ENCODE measurements at regions not wholly inside any gene's neighbourhood (a gene's known extent, or its start where the extent isn't known, plus 50 kb on each side); places are given as distances from the start of the nearest gene placed in this dataset.

- H3K4me3 ChIP-seq (ENCODE audit: control insufficient read depth in 2 of 3, extremely low read depth in 1 of 3, insufficient read depth in 2 of 3, low read depth in 1 of 3, low read length in 3 of 3): no peak overlapping the region
- H4K20me1 ChIP-seq (ENCODE audit: control insufficient read depth, extremely low read depth, insufficient read depth, low read length): no peaks in the 10 kb centered on the region
- no peak overlapping the region for H3K27ac ChIP-seq (ENCODE audit: control insufficient read depth, insufficient read depth, low read length)
- H3K79me2 ChIP-seq (ENCODE audit: control insufficient read depth, insufficient read depth, low read length): no peaks in the 10 kb centered on the region
- H3K9ac ChIP-seq (ENCODE audit: control insufficient read depth, extremely low read depth, insufficient read depth, low read length): no peak overlapping the region
- peaks cover 2% of the 10 kb centered on the region for H3K9me3 ChIP-seq (ENCODE audit: control insufficient read depth, low read depth, low read length)
- no peaks in the 10 kb centered on the region for H3K9me1 ChIP-seq (ENCODE audit: control insufficient read depth, extremely low read depth, insufficient read depth, low read length)
- DNase-seq (ENCODE audit: low read depth, low spot score): no peak
- H2AFZ ChIP-seq (ENCODE audit: control insufficient read depth, low read length): no peak overlapping the region
- H3K4me2 ChIP-seq (ENCODE audit: control insufficient read depth, extremely low read depth, insufficient read depth, low read depth, low read length): no peak overlapping the region
- TF ChIP-seq CTCF (optimal IDR thresholded peaks at IDR 0.05 in 1 of 3, IDR thresholded peaks at IDR 0.05 in 1 of 3, conservative IDR thresholded peaks at IDR 0.05 in 1 of 3; ENCODE audit: extremely low read depth in 1 of 3, insufficient read depth in 2 of 3, low read length in 3 of 3): no peak
- H3K27me3 ChIP-seq (ENCODE audit: control insufficient read depth, extremely low read depth, insufficient read depth, low read length): no peaks in the 10 kb centered on the region
- dilution Hi-C loops (cut with MboI; ENCODE audit: extremely low pct_ligation_motif_present, low sequenced_read_pairs): no loop called here
- H3K4me1 ChIP-seq (ENCODE audit: control insufficient read depth, extremely low read depth, insufficient read depth, low read length): no peaks in the 10 kb centered on the region
- FAIRE-seq: no peak
- no peaks in the 10 kb centered on the region for H3K36me3 ChIP-seq (ENCODE audit: control insufficient read depth in 2 of 2, extremely low read depth in 1 of 2, insufficient read depth in 2 of 2, low read length in 2 of 2)
Observed at GRCh38 chr19:31539386-31539785, 190.2 kb upstream of the TSHZ3 start.

GRCh38 chr19:31541396-31541795 lies 192.2 kb upstream of the TSHZ3 start:
- FAIRE-seq: no peak

More at GRCh38 chr19:31541396-31541795, 192.2 kb upstream of the TSHZ3 start:
- Histone ChIP-seq H3K9ac (ENCODE audit: control insufficient read depth, extremely low read depth, insufficient read depth, low read length) (no peak overlapping the region), H3K27me3 (ENCODE audit: control insufficient read depth, extremely low read depth, insufficient read depth, low read length) (no peaks in the 10 kb centered on the region), H2AFZ (ENCODE audit: control insufficient read depth, low read length) (no peak overlapping the region), H3K4me3 (ENCODE audit: control insufficient read depth in 2 of 3, extremely low read depth in 1 of 3, insufficient read depth in 2 of 3, low read depth in 1 of 3, low read length in 3 of 3) (no peak overlapping the region), H3K79me2 (ENCODE audit: control insufficient read depth, insufficient read depth, low read length) (no peaks in the 10 kb centered on the region), H3K4me1 (ENCODE audit: control insufficient read depth, extremely low read depth, insufficient read depth, low read length) (no peaks in the 10 kb centered on the region), H3K9me1 (ENCODE audit: control insufficient read depth, extremely low read depth, insufficient read depth, low read length) (no peaks in the 10 kb centered on the region), H4K20me1 (ENCODE audit: control insufficient read depth, extremely low read depth, insufficient read depth, low read length) (no peaks in the 10 kb centered on the region), H3K27ac (ENCODE audit: control insufficient read depth, insufficient read depth, low read length) (no peak overlapping the region), H3K9me3 (ENCODE audit: control insufficient read depth, low read depth, low read length) (peaks cover 2% of the 10 kb centered on the region), H3K4me2 (ENCODE audit: control insufficient read depth, extremely low read depth, insufficient read depth, low read depth, low read length) (no peak overlapping the region), H3K36me3 (ENCODE audit: control insufficient read depth in 2 of 2, extremely low read depth in 1 of 2, insufficient read depth in 2 of 2, low read length in 2 of 2) (no peaks in the 10 kb centered on the region)
- TF ChIP-seq EZH2 (IDR thresholded peaks at IDR 0.05; ENCODE audit: low read length) (no peak), CTCF (optimal IDR thresholded peaks at IDR 0.05 in 1 of 3, IDR thresholded peaks at IDR 0.05 in 1 of 3, conservative IDR thresholded peaks at IDR 0.05 in 1 of 3; ENCODE audit: extremely low read depth in 1 of 3, insufficient read depth in 2 of 3, low read length in 3 of 3) (no peak)
- dilution Hi-C loops (cut with MboI; ENCODE audit: extremely low pct_ligation_motif_present, low sequenced_read_pairs): no loop called here
- no peak for DNase-seq (ENCODE audit: low read depth, low spot score)

All from keratinocyte (primary cell).